ENCODE measurements at regions not wholly inside any gene's neighbourhood (a gene's known extent, or its start where the extent isn't known, plus 50 kb on each side); places are given as distances from the start of the nearest gene placed in this dataset.

GRCh38 chr11:134582770-134583095, 170.7 kb upstream of the B3GAT1 start:
- ChIA-PET POLR2A (ENCODE audit: unreplicated experiment) (no interaction called here), CTCF (no interaction called here)
- no peaks in the 10 kb centered on the region for H4K20me1 ChIP-seq (ENCODE audit: insufficient read depth)
- H3K4me3 ChIP-seq = no peak overlapping the region
- 0 out of 2 replicates have a peak, but pooled peaks cover 4% of the 10 kb centered on the region for H3K4me1 ChIP-seq (replicated peaks; ENCODE audit: insufficient read depth)
- H3K36me3 ChIP-seq (ENCODE audit: low read depth) = no peaks in the 10 kb centered on the region
- H3F3A ChIP-seq (ENCODE audit: insufficient read depth, low read depth) = no peaks in the 10 kb centered on the region
- no peaks in the 10 kb centered on the region for H3K79me2 ChIP-seq (ENCODE audit: low read depth)
- no peaks in the 10 kb centered on the region for H3K9me2 ChIP-seq (ENCODE audit: insufficient read depth)
- H3K9me3 ChIP-seq (ENCODE audit: insufficient read depth, low read depth) = no peaks in the 10 kb centered on the region
- H2AFZ ChIP-seq = no peak overlapping the region
- TF ChIP-seq EZH2 (IDR thresholded peaks at IDR 0.05; ENCODE audit: low read depth) (no peak), CTCF (conservative IDR thresholded peaks at IDR 0.05) (no peak)
- no peak overlapping the region for H3K4me2 ChIP-seq
- peaks cover 94% of the 10 kb centered on the region for H3K27me3 ChIP-seq (ENCODE audit: insufficient read depth, low read depth)
- no peak overlapping the region for H3K27ac ChIP-seq
- intact Hi-C loops (cut with micrococcal nuclease; ENCODE audit: unreplicated experiment) = no loop called here
- no peak for DNase-seq
- BruUV-seq (replicated peaks) = no TSS peak

GRCh38 chr11:134581966-134582769, 170.1 kb upstream of the B3GAT1 start:
- peaks cover 94% of the 10 kb centered on the region for H3K27me3 ChIP-seq (ENCODE audit: insufficient read depth, low read depth)
- no peak overlapping the region for H3K27ac ChIP-seq
- POLR2A ChIA-PET (ENCODE audit: unreplicated experiment) = no interaction called here
- H3K4me1 ChIP-seq (replicated peaks; ENCODE audit: insufficient read depth) = 0 out of 2 replicates have a peak, but pooled peaks cover 4% of the 10 kb centered on the region
- intact Hi-C loops (cut with micrococcal nuclease; ENCODE audit: unreplicated experiment) = no loop called here
- H3F3A ChIP-seq (ENCODE audit: insufficient read depth, low read depth) = no peaks in the 10 kb centered on the region
- DNase-seq = no peak
- H3K4me3 ChIP-seq = no peak overlapping the region
- H3K4me2 ChIP-seq = no peak overlapping the region
- H4K20me1 ChIP-seq (ENCODE audit: insufficient read depth) = no peaks in the 10 kb centered on the region
- no peak overlapping the region for H2AFZ ChIP-seq
- no TSS peak for BruUV-seq (replicated peaks)
- H3K9me2 ChIP-seq (ENCODE audit: insufficient read depth) = no peaks in the 10 kb centered on the region
- no peaks in the 10 kb centered on the region for H3K79me2 ChIP-seq (ENCODE audit: low read depth)
- CTCF ChIA-PET = no interaction called here
- no peaks in the 10 kb centered on the region for H3K9me3 ChIP-seq (ENCODE audit: insufficient read depth, low read depth)
- TF ChIP-seq CTCF (conservative IDR thresholded peaks at IDR 0.05) (no peak), EZH2 (IDR thresholded peaks at IDR 0.05; ENCODE audit: low read depth) (no peak)
- H3K36me3 ChIP-seq (ENCODE audit: low read depth) = no peaks in the 10 kb centered on the region

DNA sequence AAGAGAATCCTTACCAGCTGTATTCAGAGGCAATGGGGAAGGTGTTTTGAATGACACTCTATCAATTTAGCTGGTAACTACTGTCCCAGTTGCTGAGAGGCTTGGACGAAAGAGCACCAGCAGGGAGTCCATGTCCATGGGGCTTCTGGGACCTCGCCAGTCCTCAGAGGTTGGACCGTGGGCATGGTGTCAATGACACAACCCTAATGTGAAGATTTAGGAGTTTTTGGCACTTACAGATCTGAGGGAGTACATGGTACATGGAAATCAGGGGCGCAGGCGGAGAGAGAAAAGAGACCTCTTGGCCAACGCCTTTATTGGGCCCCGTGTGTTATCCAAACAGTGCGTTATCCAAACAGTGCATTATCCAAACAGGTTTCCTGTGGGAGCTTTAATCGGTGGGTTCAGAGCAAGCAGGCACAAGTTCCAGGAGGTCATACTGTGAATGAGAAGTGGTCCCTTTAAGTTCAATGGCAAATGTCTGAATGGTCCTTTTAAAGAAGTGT, 169.1 kb upstream of the B3GAT1 start:
- no peaks in the 10 kb centered on the region for H3K9me2 ChIP-seq (ENCODE audit: insufficient read depth)
- no peak overlapping the region for H2AFZ ChIP-seq
- peaks cover 94% of the 10 kb centered on the region for H3K27me3 ChIP-seq (ENCODE audit: insufficient read depth, low read depth)
- no peak overlapping the region for H3K27ac ChIP-seq
- no peak overlapping the region for H3K4me3 ChIP-seq
- no peak for DNase-seq
- H4K20me1 ChIP-seq (ENCODE audit: insufficient read depth) = no peaks in the 10 kb centered on the region
- ChIA-PET CTCF (no interaction called here), POLR2A (ENCODE audit: unreplicated experiment) (no interaction called here)
- intact Hi-C loops (cut with micrococcal nuclease; ENCODE audit: unreplicated experiment) = no loop called here
- H3K79me2 ChIP-seq (ENCODE audit: low read depth) = no peaks in the 10 kb centered on the region
- no peaks in the 10 kb centered on the region for H3F3A ChIP-seq (ENCODE audit: insufficient read depth, low read depth)
- 0 out of 2 replicates have a peak, but pooled peaks cover 4% of the 10 kb centered on the region for H3K4me1 ChIP-seq (replicated peaks; ENCODE audit: insufficient read depth)
- no peak overlapping the region for H3K4me2 ChIP-seq
- no peaks in the 10 kb centered on the region for H3K36me3 ChIP-seq (ENCODE audit: low read depth)
- no TSS peak for BruUV-seq (replicated peaks)
- TF ChIP-seq CTCF (conservative IDR thresholded peaks at IDR 0.05) (no peak), EZH2 (IDR thresholded peaks at IDR 0.05; ENCODE audit: low read depth) (no peak)
- no peaks in the 10 kb centered on the region for H3K9me3 ChIP-seq (ENCODE audit: insufficient read depth, low read depth)
